UCSD-AML1 (cell line): ENCODE measurements at regions not wholly inside any gene's neighbourhood (a gene's known extent, or its start where the extent isn't known, plus 50 kb on each side); places are given as distances from the start of the nearest gene placed in this dataset.

Experiments used
- DNase-seq: peaks from one replicate; lab custom pipeline; 2025; ENCODE audit not compliant: unreplicated experiment; lab: John Stamatoyannopoulos, UW

DNA sequence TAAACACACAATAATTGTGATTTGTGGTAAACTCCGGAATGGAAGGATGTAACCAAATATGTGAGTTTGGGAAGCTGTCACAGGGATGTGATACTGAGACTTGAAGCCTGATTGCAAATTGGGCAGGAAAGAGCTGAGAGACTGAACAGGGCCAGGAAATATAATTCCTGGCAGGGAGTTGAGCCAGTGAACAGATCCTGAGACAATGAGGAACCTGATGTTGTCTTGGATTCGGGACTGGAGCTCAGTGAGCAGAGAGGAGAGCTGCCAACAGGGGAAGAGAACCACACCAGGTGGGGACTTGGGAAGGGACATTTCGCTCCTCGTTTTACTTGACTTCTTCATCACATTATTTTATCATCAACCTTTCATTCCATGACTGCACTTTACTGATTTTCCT, 386.0 kb downstream of the TLL1 start:
- no peak for DNase-seq

DNA sequence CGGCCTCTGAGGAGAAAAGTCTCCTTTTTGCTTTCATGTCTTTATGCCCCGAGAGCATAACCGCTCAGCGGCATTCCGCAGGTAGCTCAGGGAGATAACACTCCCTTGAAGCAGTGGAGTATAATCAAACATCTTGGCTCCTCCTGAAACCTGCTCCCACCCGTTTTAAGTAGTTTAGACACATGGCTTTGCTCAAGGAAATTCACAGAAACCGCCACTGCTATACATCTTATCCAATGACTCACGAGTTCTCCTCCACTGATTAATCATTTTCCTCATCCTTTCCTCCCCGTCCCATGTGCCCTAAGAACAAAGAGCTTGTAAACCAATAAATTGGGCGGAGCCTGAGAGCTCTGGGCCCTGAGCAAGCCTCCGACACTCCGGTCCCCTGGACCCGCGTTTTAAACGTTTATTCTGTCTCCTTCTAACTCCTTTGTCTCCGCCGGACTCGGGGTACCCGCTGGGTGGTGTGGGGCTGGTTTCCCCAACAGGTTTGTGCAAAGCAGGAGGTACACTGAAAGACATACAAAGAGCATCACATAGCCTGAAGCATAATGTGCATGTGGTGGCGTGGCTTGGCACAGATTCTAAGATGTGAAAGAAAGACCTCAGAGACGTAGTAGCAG, 401.2 kb downstream of the TLL1 start:
- DNase-seq = no peak

DNA sequence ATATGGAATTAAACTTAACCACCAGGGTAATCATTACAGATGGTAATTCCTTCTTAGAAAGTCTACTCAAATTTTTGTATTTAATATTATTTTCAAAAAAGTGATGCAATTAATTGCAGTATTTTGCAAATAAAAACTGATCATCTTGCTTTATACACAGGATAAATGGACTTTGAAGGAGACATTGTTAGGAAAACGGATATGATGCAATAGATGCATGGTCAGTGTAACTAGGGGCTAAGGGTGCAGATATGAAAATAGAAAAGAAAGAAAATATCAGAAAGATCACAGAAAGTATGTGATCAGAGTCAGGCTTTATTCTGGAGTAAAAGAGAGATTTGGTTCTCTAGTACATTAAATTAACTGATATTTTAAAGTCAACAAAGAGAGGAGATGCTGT, 401.7 kb downstream of the TLL1 start:
- DNase-seq = no peak

DNA sequence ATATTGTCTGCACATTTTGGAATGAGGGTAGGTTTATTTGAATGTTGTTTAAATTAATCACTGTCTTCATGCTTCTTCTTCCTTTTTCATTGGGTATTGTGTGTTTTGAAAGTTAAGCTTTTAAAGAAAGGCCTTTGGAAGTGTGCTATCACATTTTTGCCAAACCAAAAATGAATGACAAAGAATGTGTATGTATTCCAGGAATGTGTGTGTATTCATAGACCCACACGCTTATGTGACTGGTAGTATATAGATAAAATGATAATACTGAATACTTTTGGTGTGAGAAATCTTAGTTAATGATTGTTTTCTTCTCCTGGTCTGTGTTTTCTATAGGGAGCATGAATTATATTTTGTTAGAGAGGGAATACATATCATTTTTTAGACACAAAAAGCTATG, 404.4 kb downstream of the TLL1 start:
- DNase-seq = no peak

DNA sequence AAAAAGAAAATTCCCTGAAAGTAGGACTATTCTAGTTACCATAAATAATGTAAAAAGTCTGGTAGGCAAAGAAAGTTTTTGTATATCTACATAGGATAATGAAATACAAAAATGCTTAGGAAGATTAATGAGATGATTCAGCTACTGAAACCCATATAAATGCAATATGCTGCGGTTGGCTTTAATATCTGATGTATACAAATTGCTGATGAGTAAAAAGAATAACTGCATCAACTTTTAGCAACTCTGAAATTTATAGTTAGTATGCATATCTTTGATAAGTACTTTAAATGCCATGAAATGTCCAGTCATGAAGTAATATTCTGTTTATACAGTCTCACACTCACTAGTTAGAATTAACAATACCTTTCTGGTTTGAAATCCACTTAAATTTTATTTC, 404.8 kb downstream of the TLL1 start:
- DNase-seq = no peak

DNA sequence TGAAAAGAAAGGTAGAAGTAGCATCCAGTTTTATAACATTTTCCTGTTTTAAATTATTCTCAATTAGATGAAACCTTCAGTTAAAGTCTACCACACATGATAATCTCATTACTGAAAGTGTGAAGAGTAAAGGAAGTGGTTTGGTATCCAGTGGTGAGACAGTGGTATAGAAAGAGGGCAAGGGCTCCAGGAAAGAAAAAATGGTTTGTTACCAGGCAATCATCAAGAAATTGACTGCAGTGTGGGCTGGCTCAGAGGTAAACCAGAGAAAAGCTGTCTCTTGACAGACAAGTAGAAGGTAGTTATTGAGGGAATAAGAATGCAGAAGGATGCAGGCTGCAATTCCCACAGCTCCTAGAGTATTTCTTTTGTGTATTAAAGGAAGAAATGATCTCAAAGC, 406.2 kb downstream of the TLL1 start:
- no peak for DNase-seq

DNA sequence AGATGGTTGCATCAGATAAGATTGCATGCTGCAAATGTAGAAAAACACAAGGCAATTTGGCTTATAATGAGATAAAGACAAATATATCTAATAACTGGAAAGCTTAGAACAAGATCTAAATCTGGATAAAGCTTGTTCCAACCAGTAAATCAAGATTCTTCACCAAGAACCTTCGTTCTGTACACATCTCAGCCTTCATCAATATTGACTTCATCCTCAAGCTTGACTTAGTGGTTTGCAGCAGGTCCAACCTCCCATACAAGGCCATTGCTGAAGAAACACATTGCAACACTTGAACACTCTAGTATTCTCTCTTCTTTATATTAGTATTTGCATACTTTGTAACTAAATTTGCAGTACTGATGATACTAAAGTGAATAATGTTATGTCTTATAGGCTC, 407.6 kb downstream of the TLL1 start:
- no peak for DNase-seq

DNA sequence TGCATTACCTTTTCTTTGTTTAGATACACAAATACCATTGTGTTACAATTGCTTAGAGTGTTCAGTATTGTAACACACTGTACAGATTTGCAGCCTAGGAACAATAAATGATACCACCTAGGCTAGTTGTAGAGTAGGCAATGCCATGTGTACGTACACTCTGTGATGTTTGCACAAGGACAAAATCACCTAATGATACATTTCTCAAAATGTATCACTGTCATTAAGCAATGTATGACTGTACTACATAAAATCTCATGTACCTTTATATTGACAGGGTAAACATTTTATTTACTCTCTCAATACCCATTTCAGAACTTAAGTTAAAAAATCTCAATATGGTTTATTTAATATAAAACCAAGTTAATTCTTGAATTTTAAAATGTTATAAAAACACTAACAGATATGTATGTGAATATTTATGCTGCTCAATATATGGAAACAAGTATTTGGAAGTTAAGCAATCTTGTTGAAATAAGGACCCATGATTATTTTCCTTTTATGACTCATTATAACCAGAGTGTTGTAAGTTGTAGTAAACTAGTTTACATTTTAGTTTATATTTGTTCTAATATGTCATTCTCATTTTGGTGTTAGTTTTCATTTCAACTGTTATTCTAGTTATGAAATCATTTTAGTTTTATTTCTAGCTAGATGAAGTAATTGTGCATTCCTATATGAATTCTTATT, 409.2 kb downstream of the TLL1 start:
- DNase-seq = no peak

DNA sequence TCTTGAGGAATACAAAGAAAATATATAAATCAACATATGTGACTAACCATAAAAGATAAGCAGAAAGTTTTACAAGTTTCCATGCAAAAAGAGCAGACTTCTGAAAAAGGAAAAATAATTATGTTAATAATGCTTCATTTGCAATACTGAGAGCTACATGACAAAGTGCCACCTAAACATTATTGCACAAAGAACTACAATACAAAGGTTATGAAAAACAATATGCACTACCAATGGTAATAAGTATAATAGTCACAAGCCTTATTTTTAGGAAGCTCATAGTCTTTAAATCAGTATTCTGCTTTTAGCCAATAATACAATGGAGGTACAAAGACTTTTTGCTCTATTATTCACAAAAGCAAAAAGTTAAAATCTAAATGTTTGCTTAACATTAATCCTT, 411.2 kb downstream of the TLL1 start:
- DNase-seq = no peak

DNA sequence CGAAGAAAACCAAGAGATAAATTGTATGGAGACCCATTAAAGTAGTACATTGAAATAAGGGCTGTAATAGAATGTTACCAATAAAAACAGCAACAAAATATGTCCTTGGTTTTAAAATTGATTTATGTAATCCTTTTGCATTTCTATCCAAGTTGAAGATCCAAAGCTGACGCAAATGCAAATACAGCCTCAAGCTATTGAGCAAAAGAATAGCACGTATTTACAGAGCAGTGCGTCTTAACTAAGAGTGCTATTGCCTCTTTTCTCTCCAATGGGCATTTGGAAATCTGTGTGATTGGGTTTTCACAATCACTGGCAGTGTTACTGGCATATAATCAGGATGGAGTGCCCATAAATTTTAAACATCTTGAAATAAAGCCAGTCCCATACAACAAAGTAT, 417.4 kb downstream of the TLL1 start:
- no peak for DNase-seq

DNA sequence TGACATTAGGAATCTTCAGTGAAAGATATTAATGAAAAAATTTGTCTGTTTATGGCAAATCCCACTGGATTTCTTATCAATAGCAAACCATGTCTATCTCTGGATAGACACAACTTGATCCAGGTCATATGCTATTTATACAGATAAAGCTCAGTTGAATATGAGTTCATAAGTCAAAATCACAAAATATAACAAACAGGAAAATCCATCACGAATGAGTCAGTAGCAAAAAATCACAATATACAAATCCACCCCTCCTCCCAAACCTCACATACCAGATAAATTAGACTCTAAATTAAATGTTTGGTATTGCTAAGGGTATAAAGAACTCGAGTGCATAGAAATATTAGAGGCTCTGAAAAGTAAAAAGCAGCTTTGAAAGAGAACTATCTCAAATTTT, 420.5 kb downstream of the TLL1 start:
- DNase-seq = no peak

DNA sequence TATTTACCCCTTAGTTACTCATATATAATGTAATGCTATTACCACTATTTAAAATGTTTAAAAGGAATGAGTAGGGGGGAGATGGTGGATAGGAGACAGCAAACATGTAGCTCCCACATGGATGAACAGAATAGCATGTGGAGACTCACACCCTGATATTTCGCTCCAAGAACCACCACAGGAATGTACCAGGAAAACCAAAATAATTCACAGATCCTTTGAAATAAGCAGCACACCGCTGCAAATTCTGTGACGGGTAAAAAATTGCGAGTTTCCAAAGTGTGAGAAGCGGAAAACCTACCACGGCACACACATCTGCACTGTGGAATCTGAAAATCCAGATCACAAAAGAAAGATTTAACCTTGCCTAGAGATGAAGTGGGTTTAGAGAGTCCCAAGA, 428.2 kb downstream of the TLL1 start:
- no peak for DNase-seq

DNA sequence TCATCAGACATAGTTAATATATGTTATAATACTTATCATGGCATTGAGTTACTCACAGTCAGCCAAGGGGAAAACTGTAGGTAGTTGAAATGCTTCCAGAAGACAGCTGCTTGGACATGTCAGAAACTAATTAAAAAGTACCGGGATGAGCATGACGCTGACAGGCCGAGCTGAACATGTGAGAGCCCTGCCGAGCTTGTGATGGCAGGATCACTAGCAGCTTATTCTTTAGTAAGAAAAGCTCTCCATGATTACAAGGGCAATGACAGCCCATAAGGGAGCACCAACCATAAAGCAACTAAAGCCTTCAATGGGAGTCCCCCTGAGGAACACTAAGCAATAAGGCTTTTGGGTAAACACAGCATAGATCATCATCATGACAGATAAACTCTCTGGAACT, 435.6 kb downstream of the TLL1 start:
- DNase-seq = no peak

DNA sequence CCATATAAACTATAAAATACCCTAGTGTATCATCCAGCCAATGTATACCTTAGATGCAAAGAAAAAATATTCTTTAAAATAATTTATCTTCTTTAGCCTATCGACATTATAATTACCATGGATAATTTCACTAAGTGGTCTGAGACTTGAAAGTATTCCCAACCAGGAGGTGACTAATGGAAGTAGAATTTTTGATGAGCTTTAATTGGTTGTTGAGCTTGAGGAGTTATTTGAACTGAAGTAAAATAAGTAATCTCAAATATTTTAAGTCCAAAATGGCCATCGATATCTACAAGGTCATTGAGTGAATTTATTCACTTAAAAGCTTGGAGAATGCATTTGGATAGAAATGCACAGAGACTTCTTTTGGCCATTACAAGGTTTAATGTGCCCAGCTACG, 436.2 kb downstream of the TLL1 start:
- DNase-seq = no peak

DNA sequence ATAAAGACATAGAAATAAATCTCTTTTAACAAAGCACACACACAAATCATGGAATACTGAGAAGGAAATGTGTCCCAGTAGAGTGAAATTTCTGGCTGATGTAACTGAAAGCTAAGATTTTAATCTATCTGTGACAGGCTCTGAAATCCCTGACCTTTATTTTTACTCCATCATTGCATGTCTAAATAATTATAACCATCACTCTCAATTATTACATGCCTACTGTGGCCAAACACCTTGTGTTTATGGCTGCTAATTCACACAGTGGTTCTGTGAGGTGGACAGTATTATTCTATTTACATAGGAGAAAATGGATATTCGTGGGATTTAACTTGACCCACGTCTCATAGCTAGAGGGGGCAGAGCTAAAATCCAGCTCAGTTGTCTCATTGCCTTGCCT, 438.1 kb downstream of the TLL1 start:
- no peak for DNase-seq

DNA sequence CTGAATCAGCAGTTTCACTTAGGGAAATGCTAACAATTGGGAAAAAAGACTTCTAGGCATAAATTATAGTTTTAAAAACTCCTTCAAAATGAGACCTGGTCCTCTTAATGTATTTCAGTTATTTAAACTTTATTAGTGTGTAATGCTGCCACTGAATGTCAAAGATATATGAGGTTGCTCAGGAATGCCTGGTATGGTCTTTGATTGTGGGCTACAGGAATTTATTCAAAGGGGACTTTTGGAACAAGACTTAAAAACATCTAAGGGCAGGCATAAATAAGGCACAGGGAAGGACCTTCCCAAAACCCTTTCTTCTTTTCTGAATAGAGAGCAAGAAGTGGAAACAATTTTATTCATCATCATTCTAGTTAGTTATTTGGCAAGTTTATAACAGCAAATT, 439.1 kb downstream of the TLL1 start:
- no peak for DNase-seq

DNA sequence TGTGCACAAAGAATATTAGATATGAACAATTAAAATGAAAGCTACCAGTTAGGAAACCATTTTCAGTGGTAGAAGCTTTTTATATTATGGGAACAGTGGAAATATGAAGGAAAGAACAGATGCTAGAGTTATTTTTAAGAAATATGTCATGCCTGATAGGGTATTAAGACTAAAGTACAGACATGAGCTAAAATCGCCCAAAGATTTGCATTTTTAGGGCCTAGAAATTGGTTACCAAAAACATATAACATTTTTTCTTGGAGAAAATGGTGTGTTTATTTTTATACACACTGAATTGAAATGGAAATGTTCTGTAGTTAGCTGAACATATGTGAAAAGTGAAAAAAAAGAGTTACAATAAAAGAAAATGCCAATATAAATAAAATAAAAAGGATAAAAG, 441.9 kb downstream of the TLL1 start:
- no peak for DNase-seq

DNA sequence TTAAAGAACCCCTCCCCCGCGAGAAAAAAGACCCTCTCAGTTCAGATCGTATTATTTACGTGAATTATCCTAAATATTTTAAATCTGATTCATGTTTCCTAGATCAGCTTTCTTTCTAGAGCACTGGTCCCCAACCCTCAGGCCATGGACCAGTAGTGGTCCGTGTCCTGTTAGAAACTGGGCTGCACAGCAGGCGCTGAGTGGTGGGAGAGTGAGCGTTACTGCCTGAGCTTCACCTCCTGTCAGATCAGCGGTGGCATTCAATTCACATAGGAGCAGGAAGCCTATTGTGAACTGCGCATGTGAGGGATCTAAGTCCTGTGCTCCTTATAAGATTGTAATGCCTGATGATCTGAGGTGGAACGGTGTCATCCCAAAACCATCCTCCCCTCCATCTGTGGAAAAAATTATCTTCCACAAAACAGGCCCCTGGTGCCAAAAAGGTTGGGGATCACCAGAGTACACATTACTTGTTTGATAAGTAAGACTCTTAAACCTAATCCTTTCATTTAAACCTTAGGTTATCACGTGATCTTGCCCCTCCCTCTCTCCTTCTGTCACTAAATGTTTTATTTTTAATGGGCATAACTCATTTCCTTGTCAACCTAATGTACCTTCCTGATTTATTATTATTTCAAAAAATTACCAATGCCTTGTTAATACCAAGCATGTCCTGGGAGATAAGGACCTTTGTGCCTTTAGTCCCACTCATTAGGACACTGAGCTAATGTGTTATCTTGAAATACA, 442.9 kb downstream of the TLL1 start:
- DNase-seq = no peak

DNA sequence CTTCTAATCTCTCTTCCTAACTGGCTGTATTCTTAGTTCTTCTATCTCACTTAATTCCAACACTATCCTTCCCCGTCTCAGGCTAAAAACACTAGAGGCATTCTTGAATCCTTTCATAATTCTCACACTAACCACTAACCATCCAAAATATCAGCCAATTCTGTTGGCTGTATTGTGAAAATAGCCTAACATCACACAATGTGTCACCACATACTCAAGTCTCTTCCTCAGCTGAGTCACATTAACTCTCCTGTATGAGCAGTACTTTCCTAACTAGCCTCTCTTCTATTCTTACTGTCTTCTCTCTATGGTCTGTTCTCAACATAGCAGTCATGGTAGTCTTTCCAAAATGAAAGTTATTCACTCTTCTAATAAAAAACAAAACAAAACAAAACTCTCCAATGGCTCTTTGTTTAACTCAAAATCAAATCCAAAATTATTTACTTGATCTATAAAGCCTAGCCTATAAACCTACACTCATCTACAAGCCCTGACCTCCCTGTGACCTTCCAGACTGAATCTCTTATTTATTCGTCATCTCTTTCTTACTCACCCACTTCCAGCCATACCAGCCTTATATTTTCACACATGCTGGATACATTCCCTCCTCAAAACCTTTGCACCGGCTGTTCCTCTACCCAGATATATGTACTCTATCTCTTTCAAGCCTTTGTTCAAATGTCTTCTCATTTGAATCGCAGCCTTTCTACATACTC, 445.9 kb downstream of the TLL1 start:
- no peak for DNase-seq

DNA sequence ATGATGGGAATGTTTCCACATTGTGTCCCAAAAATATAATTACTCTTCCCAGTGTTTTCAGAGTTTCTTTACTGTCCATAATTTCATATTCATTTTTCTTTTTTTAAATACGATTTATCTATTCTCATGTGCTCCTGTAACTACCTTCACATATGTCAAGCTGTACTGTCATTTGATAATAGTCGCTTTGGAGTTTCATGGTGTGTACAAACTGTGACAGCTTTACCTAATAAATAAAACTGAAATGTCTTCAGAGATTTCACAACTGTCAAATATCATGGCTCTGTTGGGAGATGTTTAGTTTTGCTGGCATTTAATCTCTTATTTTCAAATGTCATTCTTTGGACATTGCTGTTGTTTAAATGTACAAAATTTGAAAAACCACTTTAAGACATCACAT, 450.2 kb downstream of the TLL1 start:
- DNase-seq = no peak

DNA sequence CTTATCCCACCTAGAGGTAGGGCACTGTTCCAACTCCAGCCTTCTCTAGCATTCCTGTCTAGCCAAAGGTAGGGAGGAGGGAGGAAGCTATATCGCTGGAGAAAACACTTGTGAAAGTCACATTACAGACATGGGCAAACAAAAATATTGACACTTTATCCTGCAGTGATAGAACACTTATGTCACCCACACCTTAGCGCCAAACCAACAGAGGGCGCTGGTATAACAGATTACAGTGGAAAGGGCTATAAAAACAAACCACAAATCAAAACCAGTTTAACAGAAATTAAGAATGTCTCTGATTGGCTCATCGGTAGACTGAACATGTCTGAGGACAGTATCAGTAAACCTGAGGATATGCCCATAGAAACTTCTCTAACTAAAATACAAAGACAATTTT, 451.3 kb downstream of the TLL1 start:
- DNase-seq = peak; percentile 37
